Stimulated activated naive B cell treated with anti-CD40 and anti-IgM and Interleukin-4, amounts not matched to agents 10 μg/mL and 1 μg/mL and 100 μg/mL, for 72 hours (primary cell): ENCODE measurements at regions not wholly inside any gene's neighbourhood (a gene's known extent, or its start where the extent isn't known, plus 50 kb on each side); places are given as distances from the start of the nearest gene placed in this dataset.

Experiments
- ATAC-seq, 2 donors: fragments of 150-1000 bp; cut with Tn5 transposase; replicated peaks; 2 replicates each; pipeline ENCODE4 v1.10.0; 2021; ENCODE audit warnings: moderate library complexity in 1 of 2
- DNase-seq: peaks from one replicate; pipeline ENCODE4 v3.0.0; 2021
- H3K27ac Mint-ChIP-seq: one replicate; pipeline ENCODE4 v1.8.0; 2022; ENCODE audit warnings: mild to moderate bottlenecking, mixed read lengths
- H3K27me3 Mint-ChIP-seq, 2 donors: one replicate each; pipeline ENCODE4 v1.8.0; 2022; ENCODE audit warnings: mixed read lengths in 2 of 2
- H3K36me3 Mint-ChIP-seq, 2 donors: one replicate each; pipeline ENCODE4 v1.8.0; 2022; ENCODE audit warnings: mixed read lengths in 2 of 2, mild to moderate bottlenecking in 1 of 2
- H3K4me1 Mint-ChIP-seq, 2 donors: one replicate each; pipeline ENCODE4 v1.8.0; 2022; ENCODE audit warnings: mixed read lengths in 2 of 2, mild to moderate bottlenecking in 1 of 2
- H3K4me3 Mint-ChIP-seq, 2 donors: one replicate each; pipeline ENCODE4 v1.8.0; 2022; ENCODE audit warnings: mild to moderate bottlenecking in 2 of 2, mixed read lengths in 2 of 2, moderate library complexity in 1 of 2
- H3K9me3 Mint-ChIP-seq, 2 donors: one replicate each; pipeline ENCODE4 v1.8.0; 2022; ENCODE audit warnings: mixed read lengths in 2 of 2, mild to moderate bottlenecking in 1 of 2

- Mint-ChIP-seq H3K9me3 (peaks cover 0 to 3% of the 10 kb centered on the region in 2 donors), H3K4me3 (no peak overlapping the region), H3K27me3 (peaks cover 10 to 12% of the 10 kb centered on the region in 2 donors), H3K27ac (no peak overlapping the region), H3K4me1 (no peaks in the 10 kb centered on the region), H3K36me3 (no peaks in the 10 kb centered on the region)
- DNase-seq (no peak), ATAC-seq (no peak)
Observed at GRCh38 chr1:184254849-184255248, 132.0 kb upstream of the C1orf21 start.

- Mint-ChIP-seq H3K4me3 (no peak overlapping the region), H3K4me1 (no peaks in the 10 kb centered on the region)
Observed at GRCh38 chr1:184255560-184255959, 131.3 kb upstream of the C1orf21 start.

DNA sequence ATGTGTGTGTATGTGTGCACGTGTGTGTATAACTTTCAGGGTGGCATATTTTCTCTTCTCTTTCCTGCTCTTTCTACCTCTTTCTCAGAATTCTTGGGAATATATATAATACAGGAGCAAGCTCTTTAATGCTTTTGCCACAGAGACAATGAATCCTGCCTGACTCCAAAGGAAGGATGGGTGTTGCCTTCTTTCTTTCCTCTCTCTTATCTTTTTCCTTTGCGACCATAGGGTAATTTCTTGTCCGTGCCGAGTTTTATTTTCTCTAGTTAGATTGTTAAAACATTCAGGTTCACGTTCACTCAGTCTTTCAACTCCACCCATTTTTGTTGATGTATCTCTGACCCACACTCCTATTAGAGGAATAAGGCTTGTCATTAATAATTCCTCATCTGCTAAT lies 129.0 kb upstream of the C1orf21 start:
- DNase-seq: no peak

More at GRCh38 chr1:184255560-184255959, 131.3 kb upstream of the C1orf21 start:
- ATAC-seq (no peak), DNase-seq (no peak)
- H3K36me3 Mint-ChIP-seq: no peaks in the 10 kb centered on the region
- H3K27me3 Mint-ChIP-seq: peaks cover 10 to 12% of the 10 kb centered on the region in 2 donors
- H3K9me3 Mint-ChIP-seq: peaks cover 0 to 3% of the 10 kb centered on the region in 2 donors
- no peak overlapping the region for H3K27ac Mint-ChIP-seq

GRCh38 chr1:184258525-184258924 lies 128.3 kb upstream of the C1orf21 start:
- no peak for DNase-seq
- Mint-ChIP-seq H3K9me3 (peaks cover 0 to 3% of the 10 kb centered on the region in 2 donors), H3K36me3 (no peaks in the 10 kb centered on the region), H3K27me3 (peaks cover 12 to 14% of the 10 kb centered on the region in 2 donors), H3K4me1 (no peaks in the 10 kb centered on the region), H3K4me3 (no peak overlapping the region), H3K27ac (no peak overlapping the region)
- ATAC-seq: no peak

More for the DNA sequence above, 129.0 kb upstream of the C1orf21 start:
- H3K27ac Mint-ChIP-seq: no peak overlapping the region
- H3K4me1 Mint-ChIP-seq: no peaks in the 10 kb centered on the region
- H3K27me3 Mint-ChIP-seq: peaks cover 12 to 14% of the 10 kb centered on the region in 2 donors
- no peak for ATAC-seq
- no peak overlapping the region for H3K4me3 Mint-ChIP-seq
- H3K36me3 Mint-ChIP-seq: no peaks in the 10 kb centered on the region
- H3K9me3 Mint-ChIP-seq: peaks cover 0 to 3% of the 10 kb centered on the region in 2 donors

DNA sequence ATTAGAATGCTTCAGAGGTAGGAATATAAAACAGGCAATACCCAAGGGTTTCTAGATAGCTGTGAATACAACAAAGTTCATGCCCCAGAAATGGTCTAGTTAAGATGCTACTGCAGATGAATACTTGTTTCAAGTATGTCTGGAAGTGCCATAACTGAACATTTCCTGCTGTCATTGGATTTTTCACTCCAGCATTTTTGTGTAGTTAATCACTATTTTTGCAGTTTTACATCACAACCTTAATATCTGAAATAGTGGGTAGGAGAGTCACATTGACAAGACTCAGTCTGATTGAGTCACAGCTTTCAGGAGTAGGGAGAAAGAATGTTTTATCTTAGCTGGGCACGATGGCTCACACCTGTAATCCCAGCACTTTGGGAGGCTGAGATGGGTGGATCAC lies 126.4 kb upstream of the C1orf21 start:
- ATAC-seq: no peak
- no peak overlapping the region for H3K4me3 Mint-ChIP-seq
- no peaks in the 10 kb centered on the region for H3K4me1 Mint-ChIP-seq
- H3K36me3 Mint-ChIP-seq: no peaks in the 10 kb centered on the region
- H3K27ac Mint-ChIP-seq: no peak overlapping the region
- DNase-seq: no peak
- H3K9me3 Mint-ChIP-seq: no peaks in the 10 kb centered on the region
- peaks cover 10 to 12% of the 10 kb centered on the region in 2 donors for H3K27me3 Mint-ChIP-seq

DNA sequence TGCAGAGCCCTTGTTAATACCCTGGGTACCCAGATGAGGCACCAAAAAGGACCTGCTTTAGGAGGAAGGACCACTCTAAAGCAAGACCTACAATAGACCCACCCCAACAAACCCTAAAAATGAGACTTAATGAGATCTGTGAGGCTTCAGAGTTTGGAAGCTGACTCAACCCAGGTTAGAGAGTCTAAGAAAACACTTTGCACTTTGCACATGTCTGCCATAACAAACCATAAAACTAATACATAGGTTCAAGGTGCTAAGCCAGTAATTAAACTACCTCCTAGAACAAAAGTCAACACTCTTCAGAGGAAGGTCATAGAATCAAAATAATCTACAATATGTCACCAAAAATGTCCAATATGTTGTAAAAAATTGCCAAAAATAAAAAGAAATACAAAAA lies 124.7 kb upstream of the C1orf21 start:
- no peaks in the 10 kb centered on the region for H3K36me3 Mint-ChIP-seq
- no peak for DNase-seq
- H3K4me1 Mint-ChIP-seq: no peaks in the 10 kb centered on the region
- ATAC-seq: no peak
- H3K4me3 Mint-ChIP-seq: no peak overlapping the region
- H3K27ac Mint-ChIP-seq: no peak overlapping the region
- H3K9me3 Mint-ChIP-seq: no peaks in the 10 kb centered on the region
- peaks cover 0 to 4% of the 10 kb centered on the region in 2 donors for H3K27me3 Mint-ChIP-seq

DNA sequence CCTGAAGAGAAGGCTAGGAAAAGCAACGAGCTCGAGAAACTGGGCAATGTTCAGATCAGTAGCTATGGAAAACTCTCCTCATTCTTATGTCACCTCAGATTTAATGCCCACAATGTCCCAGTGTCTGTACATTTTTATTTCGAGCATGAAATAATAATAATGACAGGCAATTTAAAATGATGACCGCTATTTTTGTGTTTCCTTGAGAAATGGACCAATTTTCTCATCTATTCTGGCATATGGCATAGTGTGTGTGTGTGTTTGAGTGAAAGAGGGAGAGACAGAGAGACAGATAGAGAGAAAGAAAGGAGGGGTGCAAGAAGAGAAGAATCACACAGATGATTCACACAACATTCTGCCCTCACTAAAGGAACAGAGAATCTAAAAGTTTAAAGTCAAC lies 119.1 kb upstream of the C1orf21 start:
- ATAC-seq (no peak), DNase-seq (no peak)
- Mint-ChIP-seq H3K9me3 (no peaks in the 10 kb centered on the region), H3K36me3 (no peaks in the 10 kb centered on the region), H3K4me3 (no peak overlapping the region), H3K4me1 (no peaks in the 10 kb centered on the region), H3K27ac (no peak overlapping the region), H3K27me3 (no peaks in the 10 kb centered on the region)

DNA sequence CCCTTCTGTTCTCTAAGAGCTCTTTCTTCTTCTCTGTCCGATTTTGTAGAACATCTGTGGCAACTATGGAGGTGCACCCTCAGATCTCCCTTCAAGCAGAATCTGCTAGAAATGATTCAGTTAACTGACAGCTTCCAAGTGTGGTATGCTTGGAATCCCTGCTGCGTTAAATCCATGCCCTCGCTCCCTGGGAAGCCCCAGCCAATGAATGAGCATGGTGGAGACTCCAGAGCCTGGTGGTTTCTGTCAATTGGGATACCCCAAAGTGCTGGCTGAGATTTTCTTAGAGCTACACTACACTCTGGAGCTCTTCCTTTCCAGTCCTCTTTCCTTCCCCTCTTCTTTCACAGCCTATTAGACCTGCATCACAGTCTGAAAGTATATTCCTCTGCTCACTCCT lies 116.3 kb upstream of the C1orf21 start:
- Mint-ChIP-seq H3K27me3 (no peaks in the 10 kb centered on the region), H3K4me3 (no peak overlapping the region), H3K4me1 (no peaks in the 10 kb centered on the region), H3K36me3 (no peaks in the 10 kb centered on the region), H3K27ac (no peak overlapping the region), H3K9me3 (peaks cover 0 to 6% of the 10 kb centered on the region in 2 donors)
- no peak for DNase-seq
- ATAC-seq: no peak

- H3K27ac Mint-ChIP-seq: no peak overlapping the region
Observed at GRCh38 chr1:184272175-184272866, 114.5 kb upstream of the C1orf21 start.

GRCh38 chr1:184276416-184276815 lies 110.4 kb upstream of the C1orf21 start:
- Mint-ChIP-seq H3K27me3 (no peaks in the 10 kb centered on the region), H3K4me3 (no peak overlapping the region), H3K27ac (no peak overlapping the region), H3K9me3 (peaks cover 0 to 6% of the 10 kb centered on the region in 2 donors), H3K36me3 (no peaks in the 10 kb centered on the region), H3K4me1 (no peaks in the 10 kb centered on the region)
- ATAC-seq: no peak
- no peak for DNase-seq

More at GRCh38 chr1:184272175-184272866, 114.5 kb upstream of the C1orf21 start:
- H3K36me3 Mint-ChIP-seq: no peaks in the 10 kb centered on the region
- H3K4me3 Mint-ChIP-seq: no peak overlapping the region
- no peak for ATAC-seq
- peaks cover 0 to 6% of the 10 kb centered on the region in 2 donors for H3K9me3 Mint-ChIP-seq
- H3K27me3 Mint-ChIP-seq: no peaks in the 10 kb centered on the region
- H3K4me1 Mint-ChIP-seq: no peaks in the 10 kb centered on the region
- no peak for DNase-seq

DNA sequence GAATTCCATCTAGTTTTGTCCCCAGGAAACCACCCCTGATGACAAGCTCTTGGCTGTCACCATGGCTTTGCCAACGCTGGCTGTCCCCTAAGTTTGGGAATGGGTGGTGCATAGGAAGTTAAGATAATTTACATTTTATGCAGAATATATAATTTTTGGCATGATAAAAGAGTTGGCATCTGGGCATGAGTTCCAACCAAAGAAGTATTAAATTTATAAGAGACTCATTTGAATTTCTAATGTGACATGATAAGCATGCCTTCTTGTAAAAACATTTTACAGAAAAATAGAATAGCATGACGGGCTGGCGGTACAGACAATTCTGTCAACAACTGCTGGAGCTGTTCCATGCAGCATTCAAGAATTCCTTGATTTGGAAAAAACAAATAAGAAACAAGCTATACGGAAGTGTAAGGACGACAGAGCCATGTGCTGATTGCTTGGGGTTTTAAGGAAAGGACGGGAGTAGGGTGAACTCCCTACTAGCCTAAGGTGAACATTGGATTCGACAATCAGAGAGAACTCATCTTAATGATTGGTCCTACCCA lies 106.8 kb upstream of the C1orf21 start:
- DNase-seq (no peak), ATAC-seq (no peak)
- H3K4me3 Mint-ChIP-seq: no peak overlapping the region
- H3K36me3 Mint-ChIP-seq: no peaks in the 10 kb centered on the region
- H3K9me3 Mint-ChIP-seq: no peaks in the 10 kb centered on the region
- H3K27ac Mint-ChIP-seq: no peak overlapping the region
- no peaks in the 10 kb centered on the region for H3K27me3 Mint-ChIP-seq
- H3K4me1 Mint-ChIP-seq: no peaks in the 10 kb centered on the region

DNA sequence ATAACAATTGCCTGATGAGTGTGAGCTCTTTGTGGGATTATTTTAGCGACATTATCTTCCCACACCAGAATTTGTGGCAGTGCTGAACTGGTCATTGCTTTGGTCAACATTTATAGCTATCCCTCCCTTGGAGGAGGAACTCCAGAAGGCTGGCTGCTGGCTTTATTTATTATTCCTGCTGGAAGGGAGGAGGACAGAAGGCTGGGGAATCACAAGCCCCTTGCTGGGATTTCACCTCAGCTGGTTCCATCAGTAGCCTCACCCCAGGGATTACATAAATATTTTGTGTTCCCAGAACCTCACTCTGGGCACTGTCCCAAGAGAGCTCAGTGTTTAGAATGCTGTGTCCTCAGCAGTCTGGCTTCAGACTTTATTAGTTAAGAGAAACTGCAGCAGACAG lies 102.8 kb upstream of the C1orf21 start:
- Mint-ChIP-seq H3K4me3 (no peak overlapping the region), H3K4me1 (no peaks in the 10 kb centered on the region), H3K27ac (no peak overlapping the region), H3K9me3 (peaks cover 0 to 11% of the 10 kb centered on the region in 2 donors), H3K27me3 (no peaks in the 10 kb centered on the region), H3K36me3 (no peaks in the 10 kb centered on the region)
- DNase-seq: no peak
- ATAC-seq: no peak

GRCh38 chr1:184284900-184285299 lies 101.9 kb upstream of the C1orf21 start:
- H3K27ac Mint-ChIP-seq: no peak overlapping the region
- ATAC-seq (no peak), DNase-seq (no peak)
- H3K4me1 Mint-ChIP-seq: no peaks in the 10 kb centered on the region
- no peak overlapping the region for H3K4me3 Mint-ChIP-seq
- H3K36me3 Mint-ChIP-seq: no peaks in the 10 kb centered on the region
- no peaks in the 10 kb centered on the region for H3K27me3 Mint-ChIP-seq
- peaks cover 0 to 17% of the 10 kb centered on the region in 2 donors for H3K9me3 Mint-ChIP-seq

GRCh38 chr1:184285401-184286087 lies 101.3 kb upstream of the C1orf21 start:
- Mint-ChIP-seq H3K4me1 (no peaks in the 10 kb centered on the region), H3K27me3 (no peaks in the 10 kb centered on the region), H3K27ac (no peak overlapping the region), H3K9me3 (peaks cover 0 to 20% of the 10 kb centered on the region in 2 donors), H3K36me3 (no peaks in the 10 kb centered on the region), H3K4me3 (no peak overlapping the region)
- DNase-seq: no peak
- ATAC-seq: no peak

GRCh38 chr1:184287001-184287400 lies 99.8 kb upstream of the C1orf21 start:
- Mint-ChIP-seq H3K27ac (no peak overlapping the region), H3K4me3 (no peak overlapping the region), H3K27me3 (no peaks in the 10 kb centered on the region), H3K4me1 (no peaks in the 10 kb centered on the region), H3K9me3 (peaks cover 5 to 26% of the 10 kb centered on the region in 2 donors), H3K36me3 (no peaks in the 10 kb centered on the region)
- ATAC-seq (no peak), DNase-seq (no peak)
